WTC11 (cell line): ENCODE measurements at regions not wholly inside any gene's neighbourhood (a gene's known extent, or its start where the extent isn't known, plus 50 kb on each side); places are given as distances from the start of the nearest gene placed in this dataset.

Source experiments
- ATAC-seq: fragments of 200-7000 bp; cut with Tn5 transposase; 2 replicates; pipeline ENCODE4 v1.10.0; 2021; ENCODE audit warnings: mild to moderate bottlenecking, moderate library complexity
- CTCF ChIA-PET: fragments of 300-600 bp; sonication (Branson Sonifier 250); formaldehyde crosslinking; loops from one replicate; lab custom pipeline; 2021; ENCODE audit warnings: antibody characterized with exemption; lab: Charles Lee
- POLR2A ChIA-PET: fragments of 350-600 bp; sonication (Branson Sonifier 250); formaldehyde crosslinking; loops from one replicate; lab custom pipeline; 2021; ENCODE audit warnings: antibody characterized with exemption; lab: Charles Lee
- DNase-seq: peaks from one replicate; pipeline ENCODE4 v3.0.0; 2021; ENCODE audit warnings: low spot score
- H3K27ac Mint-ChIP-seq: 2 replicates; pipeline ENCODE4 v1.8.0; 2021; ENCODE audit warnings: mixed read lengths
- H3K27me3 Mint-ChIP-seq: 2 replicates; pipeline ENCODE4 v1.8.0; 2021; ENCODE audit warnings: low read depth, mild to moderate bottlenecking, moderate library complexity, mixed read lengths
- H3K36me3 Mint-ChIP-seq: 2 replicates; pipeline ENCODE4 v1.8.0; 2021; ENCODE audit warnings: mixed read lengths
- H3K4me1 Mint-ChIP-seq: 2 replicates; pipeline ENCODE4 v1.8.0; 2022; ENCODE audit warnings: mixed read lengths
- H3K4me3 Mint-ChIP-seq: 2 replicates; pipeline ENCODE4 v1.8.0; 2021; ENCODE audit warnings: mild to moderate bottlenecking, moderate library complexity, mixed read lengths
- H3K9me3 Mint-ChIP-seq: 2 replicates; pipeline ENCODE4 v1.8.0; 2021; ENCODE audit warnings: mixed read lengths
- AFF4 ChIP-seq: sonication (generic); formaldehyde crosslinking; IDR thresholded peaks from 2 replicates; pipeline ENCODE4 v1.8.1; 2023; ENCODE audit warnings: mild to moderate bottlenecking, missing genetic modification reagents, borderline replicate concordance
- ATF6 ChIP-seq: sonication (generic); formaldehyde crosslinking; IDR thresholded peaks from 2 replicates; pipeline ENCODE4 v1.8.1; 2023; ENCODE audit warnings: mild to moderate bottlenecking, missing genetic modification reagents
- CBFB ChIP-seq: sonication (generic); formaldehyde crosslinking; IDR thresholded peaks from 2 replicates; pipeline ENCODE4 v1.8.1; 2022; ENCODE audit warnings: mild to moderate bottlenecking, low read depth, missing genetic modification reagents
- CDX4 ChIP-seq: fragments of 250-450 bp; sonication (Bioruptor Pico); IDR thresholded peaks from 2 replicates; pipeline ENCODE4 v1.9.0; 2021; ENCODE audit warnings: moderate library complexity, mild to moderate bottlenecking, inconsistent platforms, borderline replicate concordance
- E2F1 ChIP-seq: sonication (generic); formaldehyde crosslinking; IDR thresholded peaks from 2 replicates; pipeline ENCODE4 v1.8.0; 2022; ENCODE audit warnings: mild to moderate bottlenecking, missing genetic modification reagents
- E2F5 ChIP-seq: sonication (generic); formaldehyde crosslinking; IDR thresholded peaks from 2 replicates; pipeline ENCODE4 v1.8.1; 2022; ENCODE audit warnings: mild to moderate bottlenecking, moderate library complexity, missing genetic modification reagents
- EMX1 ChIP-seq: fragments of 250-450 bp; sonication (Bioruptor Pico); IDR thresholded peaks from 2 replicates; pipeline ENCODE4 v1.8.0; 2021; ENCODE audit warnings: mild to moderate bottlenecking
- ERG ChIP-seq: fragments of 250-450 bp; sonication (Bioruptor Pico); IDR thresholded peaks from 2 replicates; pipeline ENCODE4 v1.8.0; 2021; ENCODE audit warnings: mild to moderate bottlenecking
- NFATC4 ChIP-seq: fragments of 250-450 bp; sonication (Bioruptor Pico); IDR thresholded peaks from 2 replicates; pipeline ENCODE4 v1.9.0; 2021; ENCODE audit warnings: mild to moderate bottlenecking
- OVOL2 ChIP-seq: fragments of 250-450 bp; sonication (Bioruptor Pico); IDR thresholded peaks from 2 replicates; pipeline ENCODE4 v1.9.0; 2021; ENCODE audit warnings: mild to moderate bottlenecking, borderline replicate concordance
- RELA ChIP-seq: sonication (generic); formaldehyde crosslinking; IDR thresholded peaks from 2 replicates; pipeline ENCODE4 v1.8.1; 2022; ENCODE audit warnings: missing genetic modification reagents, mild to moderate bottlenecking, borderline replicate concordance
- SMAD4 ChIP-seq: sonication (generic); formaldehyde crosslinking; IDR thresholded peaks from 2 replicates; pipeline ENCODE4 v1.8.0; 2022; ENCODE audit warnings: mild to moderate bottlenecking, missing genetic modification reagents
- SP1 ChIP-seq: sonication (generic); formaldehyde crosslinking; conservative IDR thresholded peaks from 2 replicates; pipeline ENCODE4 v1.8.1; 2022; ENCODE audit warnings: missing genetic modification reagents
- TP53 ChIP-seq: sonication (generic); formaldehyde crosslinking; IDR thresholded peaks from 2 replicates; pipeline ENCODE4 v1.8.1; 2023; ENCODE audit warnings: mild to moderate bottlenecking, missing genetic modification reagents
- ZNF138 ChIP-seq: sonication (generic); formaldehyde crosslinking; conservative IDR thresholded peaks from 2 replicates; pipeline ENCODE4 v1.8.1; 2022; ENCODE audit warnings: mild to moderate bottlenecking, moderate library complexity, missing genetic modification reagents
- ZNF671 ChIP-seq: fragments of 250-450 bp; sonication (Bioruptor Pico); IDR thresholded peaks from 2 replicates; pipeline ENCODE4 v1.8.0; 2021; ENCODE audit warnings: mild to moderate bottlenecking
- TF ChIP-seq, protein P1 (sequence below): sonication (generic); formaldehyde crosslinking; IDR thresholded peaks from 2 replicates; pipeline ENCODE4 v1.8.0; 2022; ENCODE audit warnings: mild to moderate bottlenecking, missing genetic modification reagents
- TF ChIP-seq, protein P2 (sequence below): sonication (generic); formaldehyde crosslinking; IDR thresholded peaks from 2 replicates; pipeline ENCODE4 v1.8.1; 2023; ENCODE audit warnings: mild to moderate bottlenecking, moderate library complexity, missing genetic modification reagents
- TF ChIP-seq, protein P3 (sequence below): sonication (generic); formaldehyde crosslinking; conservative IDR thresholded peaks from 2 replicates; pipeline ENCODE4 v1.8.1; 2022; ENCODE audit warnings: mild to moderate bottlenecking, missing genetic modification reagents
- TF ChIP-seq, protein P4 (sequence below): sonication (generic); formaldehyde crosslinking; IDR thresholded peaks from 2 replicates; pipeline ENCODE4 v1.8.1; 2022; ENCODE audit warnings: low read depth, mild to moderate bottlenecking, moderate library complexity, missing genetic modification reagents, borderline replicate concordance

DNA sequence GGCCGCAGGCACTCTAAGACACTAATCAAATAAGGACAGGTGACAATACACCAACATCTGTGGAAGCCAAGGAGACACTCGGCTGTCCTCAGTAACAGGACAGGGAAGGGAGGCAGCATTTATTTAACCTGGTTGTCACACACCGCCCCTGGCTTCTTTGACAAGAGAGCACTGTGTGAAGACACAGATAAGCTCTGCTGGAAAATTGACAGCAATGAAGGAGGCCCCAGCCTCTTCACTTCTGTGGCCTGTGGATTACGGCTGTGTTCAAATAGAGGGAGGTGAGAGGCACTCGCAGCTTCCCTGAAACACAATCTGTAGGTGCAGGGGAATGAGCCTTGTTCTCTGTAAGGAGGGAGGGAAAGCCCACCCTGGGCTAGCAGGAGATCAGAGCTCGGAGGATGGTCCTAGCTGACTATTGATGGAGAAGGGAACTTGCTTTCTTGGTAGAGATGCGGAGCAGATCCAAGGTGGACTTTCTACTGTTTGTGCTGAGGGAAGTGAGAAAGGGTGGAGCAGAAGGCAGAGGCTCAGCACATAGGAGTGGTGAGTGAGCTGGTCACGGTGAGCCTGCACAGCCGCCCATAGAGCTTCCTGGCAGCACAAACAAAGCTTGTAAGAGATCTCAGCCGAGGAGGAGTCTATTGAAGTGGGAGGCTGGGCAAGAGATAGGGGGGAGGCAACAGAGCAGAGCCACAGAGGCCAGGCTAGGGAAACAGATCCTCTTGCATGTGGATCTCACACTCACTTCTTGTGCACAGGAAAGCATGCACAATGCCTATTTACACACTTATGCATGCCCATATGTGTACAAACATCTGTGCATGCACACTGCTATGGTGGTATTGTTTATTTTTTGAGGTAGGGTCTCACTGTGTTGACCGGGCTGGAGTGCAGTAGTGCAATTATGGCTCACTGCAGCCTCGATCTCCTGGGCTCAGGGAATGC lies 114.6 kb upstream of the THY1 start:
- Mint-ChIP-seq H3K27ac (no peak overlapping the region), H3K36me3 (no peaks in the 10 kb centered on the region), H3K9me3 (no peaks in the 10 kb centered on the region), H3K27me3 (peaks cover 8% of the 10 kb centered on the region; the same call in 1 of the 2 replicates), H3K4me3 (no peak overlapping the region), H3K4me1 (peaks cover 6% of the 10 kb centered on the region)
- ChIA-PET CTCF (interaction anchor here (0.6 to 1.6 kb wide), 6 partner anchors 10 to 192 kb away, joined by 3 to 5 read pairs (median 3); partner anchors contain the start of gene NECTIN1), POLR2A (no interaction called here)
- no peak for ATAC-seq
- TF ChIP-seq RELA (no peak), ERG (CRISPR knock-in tag) (no peak), ZNF138 (CRISPR knock-in tag) (no peak), SP1 (no peak), CDX4 (CRISPR knock-in tag) (no peak), E2F1 (CRISPR knock-in tag) (no peak), SMAD4 (CRISPR knock-in tag) (no peak), OVOL2 (CRISPR knock-in tag) (no peak), TP53 (no peak), AFF4 (CRISPR knock-in tag) (no peak), ZNF671 (no peak)
- TF ChIP-seq, protein P1, sequence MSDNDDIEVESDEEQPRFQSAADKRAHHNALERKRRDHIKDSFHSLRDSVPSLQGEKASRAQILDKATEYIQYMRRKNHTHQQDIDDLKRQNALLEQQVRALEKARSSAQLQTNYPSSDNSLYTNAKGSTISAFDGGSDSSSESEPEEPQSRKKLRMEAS (CRISPR knock-in tag) = no peak
- TF ChIP-seq, protein P2, sequence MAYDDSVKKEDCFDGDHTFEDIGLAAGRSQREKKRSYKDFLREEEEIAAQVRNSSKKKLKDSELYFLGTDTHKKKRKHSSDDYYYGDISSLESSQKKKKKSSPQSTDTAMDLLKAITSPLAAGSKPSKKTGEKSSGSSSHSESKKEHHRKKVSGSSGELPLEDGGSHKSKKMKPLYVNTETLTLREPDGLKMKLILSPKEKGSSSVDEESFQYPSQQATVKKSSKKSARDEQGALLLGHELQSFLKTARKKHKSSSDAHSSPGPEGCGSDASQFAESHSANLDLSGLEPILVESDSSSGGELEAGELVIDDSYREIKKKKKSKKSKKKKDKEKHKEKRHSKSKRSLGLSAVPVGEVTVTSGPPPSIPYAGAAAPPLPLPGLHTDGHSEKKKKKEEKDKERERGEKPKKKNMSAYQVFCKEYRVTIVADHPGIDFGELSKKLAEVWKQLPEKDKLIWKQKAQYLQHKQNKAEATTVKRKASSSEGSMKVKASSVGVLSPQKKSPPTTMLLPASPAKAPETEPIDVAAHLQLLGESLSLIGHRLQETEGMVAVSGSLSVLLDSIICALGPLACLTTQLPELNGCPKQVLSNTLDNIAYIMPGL = no peak
- DNase-seq = no peak

- H3K27me3 Mint-ChIP-seq = peaks cover 10% of the 10 kb centered on the region; the same call in 1 of the 2 replicates
- DNase-seq (no peak), ATAC-seq (no peak)
- ChIA-PET POLR2A (no interaction called here), CTCF (interaction anchor here (0.6 to 1.6 kb wide), 6 partner anchors 11 to 193 kb away, joined by 3 to 5 read pairs (median 3); partner anchors contain the start of gene NECTIN1)
- no peak overlapping the region for H3K4me3 Mint-ChIP-seq
- H3K4me1 Mint-ChIP-seq = peaks cover 6% of the 10 kb centered on the region
- H3K36me3 Mint-ChIP-seq = no peaks in the 10 kb centered on the region
- H3K9me3 Mint-ChIP-seq = no peaks in the 10 kb centered on the region
- H3K27ac Mint-ChIP-seq = no peak overlapping the region
- TF ChIP-seq, protein P3, sequence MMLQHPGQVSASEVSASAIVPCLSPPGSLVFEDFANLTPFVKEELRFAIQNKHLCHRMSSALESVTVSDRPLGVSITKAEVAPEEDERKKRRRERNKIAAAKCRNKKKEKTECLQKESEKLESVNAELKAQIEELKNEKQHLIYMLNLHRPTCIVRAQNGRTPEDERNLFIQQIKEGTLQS (CRISPR knock-in tag) = no peak
- TF ChIP-seq, protein P4, sequence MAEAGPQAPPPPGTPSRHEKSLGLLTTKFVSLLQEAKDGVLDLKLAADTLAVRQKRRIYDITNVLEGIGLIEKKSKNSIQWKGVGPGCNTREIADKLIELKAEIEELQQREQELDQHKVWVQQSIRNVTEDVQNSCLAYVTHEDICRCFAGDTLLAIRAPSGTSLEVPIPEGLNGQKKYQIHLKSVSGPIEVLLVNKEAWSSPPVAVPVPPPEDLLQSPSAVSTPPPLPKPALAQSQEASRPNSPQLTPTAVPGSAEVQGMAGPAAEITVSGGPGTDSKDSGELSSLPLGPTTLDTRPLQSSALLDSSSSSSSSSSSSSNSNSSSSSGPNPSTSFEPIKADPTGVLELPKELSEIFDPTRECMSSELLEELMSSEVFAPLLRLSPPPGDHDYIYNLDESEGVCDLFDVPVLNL = no peak
- TF ChIP-seq NFATC4 (CRISPR knock-in tag) = no peak
- TF ChIP-seq SP1 = no peak
- no peak for TF ChIP-seq EMX1 (CRISPR knock-in tag)
- TF ChIP-seq CBFB (CRISPR knock-in tag) = no peak
- TF ChIP-seq ATF6 = no peak
- no peak for TF ChIP-seq E2F5 (CRISPR knock-in tag)
Measured at GRCh38 chr11:119536801-119537200, 113.8 kb upstream of the THY1 start.
